A549 (cell line): ENCODE measurements at regions not wholly inside any gene's neighbourhood (a gene's known extent, or its start where the extent isn't known, plus 50 kb on each side); places are given as distances from the start of the nearest gene placed in this dataset.

Source experiments
- BHLHE40 ChIP-seq: IDR thresholded peaks from 2 replicates; pipeline ENCODE4 v1.6.1; 2012; ENCODE audit warnings: low read depth, low read length, inconsistent platforms
- EP300 ChIP-seq, 2 experiments: fragments of >200 bp; sonication (Bioruptor Twin); formaldehyde crosslinking; IDR thresholded peaks; 2 replicates in 1 of 2; 3 replicates in 1 of 2; pipeline ENCODE4 v1.6.1; 2016 to 2017
- MAX ChIP-seq: IDR thresholded peaks from 2 replicates; pipeline ENCODE4 v1.6.1; 2012
- POLR2A ChIP-seq: IDR thresholded peaks from 2 replicates; pipeline ENCODE4 v1.6.1; 2012; ENCODE audit warnings: mild to moderate bottlenecking, low read length
- REST ChIP-seq: fragments of 200-600 bp; sonication (generic); IDR thresholded peaks from 2 replicates; pipeline ENCODE4 v1.6.1; 2016; ENCODE audit warnings: antibody characterized with exemption, mild to moderate bottlenecking, moderate library complexity
- SREBF2 ChIP-seq: fragments of 450-650 bp; IDR thresholded peaks from 2 replicates; pipeline ENCODE4 v1.6.1; 2014; ENCODE audit warnings: mild to moderate bottlenecking, moderate library complexity
- ZFP36 ChIP-seq: fragments of 450-650 bp; IDR thresholded peaks from 2 replicates; pipeline ENCODE4 v1.6.1; 2014; ENCODE audit warnings: borderline replicate concordance; ENCODE audit not compliant: partially characterized antibody
- TF ChIP-seq, protein P1 (sequence below): fragments of >200 bp; sonication (Bioruptor Twin); formaldehyde crosslinking; IDR thresholded peaks from 3 replicates; pipeline ENCODE4 v1.5.1; 2016

- TF ChIP-seq REST (no peak), BHLHE40 (no peak), POLR2A (no peak), SREBF2 (no peak), MAX (no peak), EP300 (IDR thresholded peaks at IDR 0.05) (no peak), ZFP36 (no peak)
- TF ChIP-seq, protein P1, sequence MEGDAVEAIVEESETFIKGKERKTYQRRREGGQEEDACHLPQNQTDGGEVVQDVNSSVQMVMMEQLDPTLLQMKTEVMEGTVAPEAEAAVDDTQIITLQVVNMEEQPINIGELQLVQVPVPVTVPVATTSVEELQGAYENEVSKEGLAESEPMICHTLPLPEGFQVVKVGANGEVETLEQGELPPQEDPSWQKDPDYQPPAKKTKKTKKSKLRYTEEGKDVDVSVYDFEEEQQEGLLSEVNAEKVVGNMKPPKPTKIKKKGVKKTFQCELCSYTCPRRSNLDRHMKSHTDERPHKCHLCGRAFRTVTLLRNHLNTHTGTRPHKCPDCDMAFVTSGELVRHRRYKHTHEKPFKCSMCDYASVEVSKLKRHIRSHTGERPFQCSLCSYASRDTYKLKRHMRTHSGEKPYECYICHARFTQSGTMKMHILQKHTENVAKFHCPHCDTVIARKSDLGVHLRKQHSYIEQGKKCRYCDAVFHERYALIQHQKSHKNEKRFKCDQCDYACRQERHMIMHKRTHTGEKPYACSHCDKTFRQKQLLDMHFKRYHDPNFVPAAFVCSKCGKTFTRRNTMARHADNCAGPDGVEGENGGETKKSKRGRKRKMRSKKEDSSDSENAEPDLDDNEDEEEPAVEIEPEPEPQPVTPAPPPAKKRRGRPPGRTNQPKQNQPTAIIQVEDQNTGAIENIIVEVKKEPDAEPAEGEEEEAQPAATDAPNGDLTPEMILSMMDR: no peak
These were observed 111.6 kb downstream of the CRYBB2 start for GRCh38 chr22:25331050-25331449.
